BJ (cell line): ENCODE measurements at regions not wholly inside any gene's neighbourhood (a gene's known extent, or its start where the extent isn't known, plus 50 kb on each side); places are given as distances from the start of the nearest gene placed in this dataset.

Source experiments
- CTCF ChIA-PET: fragments of 350-600 bp; formaldehyde crosslinking; extraction: SDS; loops from one replicate; lab custom pipeline; 2021; ENCODE audit warnings: antibody characterized with exemption, inconsistent platforms; lab: Yijun Ruan, JAX
- POLR2A ChIA-PET: fragments of 300-600 bp; sonication (Branson Sonifier 250); formaldehyde crosslinking; extraction: SDS; loops from one replicate; lab custom pipeline; 2021; ENCODE audit warnings: antibody characterized with exemption; lab: Charles Lee
- DNase-seq: peaks from one replicate; pipeline ENCODE4 v3.0.0-alpha.2; 2011; ENCODE audit warnings: low read depth
- H3K27me3 ChIP-seq: 2 replicates; pipeline ENCODE4 v1.6.0; 2011; ENCODE audit warnings: low read length; ENCODE audit not compliant: control insufficient read depth, insufficient read depth
- H3K36me3 ChIP-seq: 2 replicates; pipeline ENCODE4 v1.5.1; 2011; ENCODE audit warnings: low read length; ENCODE audit not compliant: control insufficient read depth, insufficient read depth
- H3K4me3 ChIP-seq: 2 replicates; pipeline ENCODE4 v1.5.1; 2011; ENCODE audit warnings: low read depth, mild to moderate bottlenecking, control low read depth, low read length
- TF ChIP-seq, protein P1 (sequence below): IDR thresholded peaks from 2 replicates; pipeline ENCODE4 v1.5.1; 2011; ENCODE audit warnings: low read depth, mild to moderate bottlenecking, control low read depth, inconsistent platforms, low read length, moderate library complexity; ENCODE audit not compliant: insufficient read depth

GRCh38 chr1:200250469-200250868 is 159.4 kb downstream of the ZNF281 start:
- POLR2A ChIA-PET = no interaction called here

GRCh38 chr1:200248541-200248940 is 161.3 kb downstream of the ZNF281 start:
- H3K4me3 ChIP-seq = no peak overlapping the region
- TF ChIP-seq, protein P1, sequence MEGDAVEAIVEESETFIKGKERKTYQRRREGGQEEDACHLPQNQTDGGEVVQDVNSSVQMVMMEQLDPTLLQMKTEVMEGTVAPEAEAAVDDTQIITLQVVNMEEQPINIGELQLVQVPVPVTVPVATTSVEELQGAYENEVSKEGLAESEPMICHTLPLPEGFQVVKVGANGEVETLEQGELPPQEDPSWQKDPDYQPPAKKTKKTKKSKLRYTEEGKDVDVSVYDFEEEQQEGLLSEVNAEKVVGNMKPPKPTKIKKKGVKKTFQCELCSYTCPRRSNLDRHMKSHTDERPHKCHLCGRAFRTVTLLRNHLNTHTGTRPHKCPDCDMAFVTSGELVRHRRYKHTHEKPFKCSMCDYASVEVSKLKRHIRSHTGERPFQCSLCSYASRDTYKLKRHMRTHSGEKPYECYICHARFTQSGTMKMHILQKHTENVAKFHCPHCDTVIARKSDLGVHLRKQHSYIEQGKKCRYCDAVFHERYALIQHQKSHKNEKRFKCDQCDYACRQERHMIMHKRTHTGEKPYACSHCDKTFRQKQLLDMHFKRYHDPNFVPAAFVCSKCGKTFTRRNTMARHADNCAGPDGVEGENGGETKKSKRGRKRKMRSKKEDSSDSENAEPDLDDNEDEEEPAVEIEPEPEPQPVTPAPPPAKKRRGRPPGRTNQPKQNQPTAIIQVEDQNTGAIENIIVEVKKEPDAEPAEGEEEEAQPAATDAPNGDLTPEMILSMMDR = no peak
- no peaks in the 10 kb centered on the region for H3K27me3 ChIP-seq
- no peaks in the 10 kb centered on the region for H3K36me3 ChIP-seq
- no peak for DNase-seq
- ChIA-PET POLR2A (no interaction called here), CTCF (no interaction called here)

More at GRCh38 chr1:200250469-200250868, 159.4 kb downstream of the ZNF281 start:
- CTCF ChIA-PET = interaction anchor here (1.6 kb wide), 1 partner anchor 10 kb away, joined by 4 read pairs; no protein-coding TSS in a partner anchor
- TF ChIP-seq, protein P1 = no peak
- H3K4me3 ChIP-seq = no peak overlapping the region
- H3K27me3 ChIP-seq = no peaks in the 10 kb centered on the region
- no peaks in the 10 kb centered on the region for H3K36me3 ChIP-seq
- no peak for DNase-seq

DNA sequence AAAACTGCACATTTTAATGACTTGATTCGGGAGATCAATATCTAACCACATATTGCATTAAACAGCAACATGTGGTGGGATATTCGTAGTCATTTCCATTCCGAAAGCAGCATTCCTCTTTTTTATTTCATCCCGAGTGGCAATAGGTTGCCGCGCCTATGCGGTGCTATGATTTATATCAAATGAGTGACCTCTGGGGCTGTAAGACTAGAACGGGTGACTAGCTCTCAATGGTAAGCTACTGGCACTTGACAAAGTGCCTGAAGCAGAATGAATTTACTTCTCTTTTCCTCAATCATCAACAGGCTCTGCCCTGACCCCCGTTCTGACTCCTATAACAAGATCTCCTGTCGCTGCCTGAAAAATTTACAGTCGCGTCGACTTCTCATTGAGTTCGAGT is 162.3 kb downstream of the ZNF281 start:
- TF ChIP-seq, protein P1 = no peak
- Histone ChIP-seq H3K4me3 (no peak overlapping the region), H3K36me3 (no peaks in the 10 kb centered on the region), H3K27me3 (no peaks in the 10 kb centered on the region)
- ChIA-PET CTCF (interaction anchor here (0.6 kb wide), 1 partner anchor 10 kb away, joined by 5 read pairs; no protein-coding TSS in a partner anchor), POLR2A (no interaction called here)
- DNase-seq = no peak

DNA sequence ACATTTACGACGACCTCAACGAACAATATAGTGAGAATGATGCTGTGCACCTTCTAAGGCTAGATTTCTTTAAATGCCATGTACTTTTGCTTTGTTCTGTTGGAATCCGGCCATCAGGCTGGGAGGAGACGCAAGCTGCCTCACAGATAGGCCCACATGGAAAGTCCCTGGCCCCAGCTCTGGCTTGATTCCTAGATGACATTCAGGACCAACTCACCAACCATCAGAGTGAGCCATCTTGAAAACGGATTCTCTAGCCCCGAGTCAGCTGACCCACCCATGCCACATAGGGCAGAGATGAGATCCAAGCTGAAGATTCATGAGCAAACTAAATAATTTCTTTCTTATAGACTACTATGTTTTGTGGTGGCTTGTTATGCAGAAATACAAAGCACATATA is 164.4 kb downstream of the ZNF281 start:
- no peak overlapping the region for H3K4me3 ChIP-seq
- TF ChIP-seq, protein P1 = no peak
- no peaks in the 10 kb centered on the region for H3K27me3 ChIP-seq
- ChIA-PET CTCF (interaction anchor here (0.6 to 1.3 kb wide), 3 partner anchors 11 to 377 kb away, joined by 3 to 6 read pairs (median 4); no protein-coding TSS in a partner anchor), POLR2A (no interaction called here)
- H3K36me3 ChIP-seq = no peaks in the 10 kb centered on the region
- no peak for DNase-seq

- peak overlapping the region; percentile 31 for H3K4me3 ChIP-seq
- DNase-seq = no peak
- POLR2A ChIA-PET = no interaction called here
These were observed 166.8 kb downstream of the ZNF281 start for GRCh38 chr1:200243042-200243437.

More at GRCh38 chr1:200243042-200243437, 166.8 kb downstream of the ZNF281 start:
- Histone ChIP-seq H3K36me3 (no peaks in the 10 kb centered on the region), H3K27me3 (no peaks in the 10 kb centered on the region)
- CTCF ChIA-PET = no interaction called here
- TF ChIP-seq, protein P1 = no peak
